Ovary (tissue), 3 donors: ENCODE measurements at regions not wholly inside any gene's neighbourhood (a gene's known extent, or its start where the extent isn't known, plus 50 kb on each side); places are given as distances from the start of the nearest gene placed in this dataset.

Source experiments
- CTCF ChIP-seq, 3 donors: fragments of 450-650 bp in 2 of 3; fragments of 200-600 bp in 1 of 3; IDR thresholded peaks; one replicate each; pipeline versions ENCODE4 v1.5.1 to v1.8.0; 2016 to 2022; ENCODE audit warnings: antibody characterized with exemption in 3 of 3, mild to moderate bottlenecking in 1 of 3
- EP300 ChIP-seq: sonication (generic); formaldehyde crosslinking; IDR thresholded peaks from one replicate; pipeline ENCODE4 v1.6.1; 2017; ENCODE audit warnings: antibody characterized with exemption
- POLR2A ChIP-seq: fragments of 450-650 bp; IDR thresholded peaks from one replicate; pipeline ENCODE4 v1.6.1; 2017; ENCODE audit warnings: antibody characterized with exemption, mild to moderate bottlenecking, moderate library complexity
- donor health status: DM: no; HTN: no; CAD: no.

- TF ChIP-seq CTCF (IDR thresholded peaks at IDR 0.05) (no peak), EP300 (no peak), POLR2A (no peak)
Observed at GRCh38 chr14:104359301-104359968, 220.1 kb upstream of the C14orf180 start.
